ENCODE measurements at regions not wholly inside any gene's neighbourhood (a gene's known extent, or its start where the extent isn't known, plus 50 kb on each side); places are given as distances from the start of the nearest gene placed in this dataset.

GRCh38 chr14:30322819-30323218, 236.1 kb upstream of the G2E3 start:
- Histone ChIP-seq H3K27me3 (replicated peaks; ENCODE audit: insufficient read depth, low read length) (no peaks in the 10 kb centered on the region), H2AFZ (ENCODE audit: low read length) (no peak overlapping the region), H3F3A (ENCODE audit: insufficient read depth, low read length) (no peaks in the 10 kb centered on the region), H3K79me2 (ENCODE audit: low read length) (no peaks in the 10 kb centered on the region), H3K9me3 (replicated peaks; ENCODE audit: insufficient read depth, low read length) (no peaks in the 10 kb centered on the region), H3K4me1 (ENCODE audit: low read length) (no peaks in the 10 kb centered on the region), H3K9me2 (replicated peaks; ENCODE audit: insufficient read depth, low read length) (no peaks in the 10 kb centered on the region), H3K4me2 (ENCODE audit: low read depth, low read length) (no peak overlapping the region), H3K36me3 (replicated peaks; ENCODE audit: insufficient read depth, low read length) (no peaks in the 10 kb centered on the region), H3K27ac (ENCODE audit: low read length) (no peak overlapping the region), H4K20me1 (ENCODE audit: insufficient read depth, low read length) (no peaks in the 10 kb centered on the region), H3K9ac (ENCODE audit: low read length) (no peak overlapping the region), H3K4me3 (ENCODE audit: low read length) (no peak overlapping the region)
- DNase-seq, result no peak
- TF ChIP-seq EZH2phosphoT487 (IDR thresholded peaks at IDR 0.05; ENCODE audit: low read length) (no peak), EZH2 (optimal IDR thresholded peaks at IDR 0.05; ENCODE audit: low read depth, low read length) (no peak), CTCF (IDR thresholded peaks at IDR 0.05; ENCODE audit: low read length) (no peak)

GRCh38 chr14:30330033-30330432, 228.9 kb upstream of the G2E3 start:
- Histone ChIP-seq H3K36me3 (replicated peaks; ENCODE audit: insufficient read depth, low read length) (no peaks in the 10 kb centered on the region), H2AFZ (ENCODE audit: low read length) (no peak overlapping the region), H3K4me2 (ENCODE audit: low read depth, low read length) (no peak overlapping the region), H3K4me3 (ENCODE audit: low read length) (no peak overlapping the region), H3F3A (ENCODE audit: insufficient read depth, low read length) (no peaks in the 10 kb centered on the region), H3K4me1 (ENCODE audit: low read length) (0 out of 2 replicates have a peak, but pooled peaks cover 6% of the 10 kb centered on the region), H3K9me3 (replicated peaks; ENCODE audit: insufficient read depth, low read length) (no peaks in the 10 kb centered on the region), H3K27me3 (replicated peaks; ENCODE audit: insufficient read depth, low read length) (no peaks in the 10 kb centered on the region), H3K79me2 (ENCODE audit: low read length) (no peaks in the 10 kb centered on the region), H4K20me1 (ENCODE audit: insufficient read depth, low read length) (no peaks in the 10 kb centered on the region), H3K9me2 (replicated peaks; ENCODE audit: insufficient read depth, low read length) (no peaks in the 10 kb centered on the region), H3K9ac (ENCODE audit: low read length) (no peak overlapping the region), H3K27ac (ENCODE audit: low read length) (no peak overlapping the region)
- no peak for DNase-seq
- TF ChIP-seq EZH2phosphoT487 (IDR thresholded peaks at IDR 0.05; ENCODE audit: low read length) (no peak), CTCF (IDR thresholded peaks at IDR 0.05; ENCODE audit: low read length) (no peak), EZH2 (optimal IDR thresholded peaks at IDR 0.05; ENCODE audit: low read depth, low read length) (no peak)

GRCh38 chr14:30330445-30330844, 228.5 kb upstream of the G2E3 start:
- no peaks in the 10 kb centered on the region for H4K20me1 ChIP-seq (ENCODE audit: insufficient read depth, low read length)
- no peak for DNase-seq
- H3K27me3 ChIP-seq (replicated peaks; ENCODE audit: insufficient read depth, low read length), result no peaks in the 10 kb centered on the region
- no peaks in the 10 kb centered on the region for H3K9me3 ChIP-seq (replicated peaks; ENCODE audit: insufficient read depth, low read length)
- H3K4me1 ChIP-seq (ENCODE audit: low read length), result 0 out of 2 replicates have a peak, but pooled peaks cover 6% of the 10 kb centered on the region
- no peak overlapping the region for H3K9ac ChIP-seq (ENCODE audit: low read length)
- H3K36me3 ChIP-seq (replicated peaks; ENCODE audit: insufficient read depth, low read length), result no peaks in the 10 kb centered on the region
- no peak overlapping the region for H2AFZ ChIP-seq (ENCODE audit: low read length)
- no peaks in the 10 kb centered on the region for H3K79me2 ChIP-seq (ENCODE audit: low read length)
- H3K9me2 ChIP-seq (replicated peaks; ENCODE audit: insufficient read depth, low read length), result no peaks in the 10 kb centered on the region
- H3K4me2 ChIP-seq (ENCODE audit: low read depth, low read length), result no peak overlapping the region
- no peaks in the 10 kb centered on the region for H3F3A ChIP-seq (ENCODE audit: insufficient read depth, low read length)
- H3K27ac ChIP-seq (ENCODE audit: low read length), result no peak overlapping the region
- TF ChIP-seq CTCF (IDR thresholded peaks at IDR 0.05; ENCODE audit: low read length) (peak; percentile 34), EZH2phosphoT487 (IDR thresholded peaks at IDR 0.05; ENCODE audit: low read length) (no peak)
- H3K4me3 ChIP-seq (ENCODE audit: low read length), result no peak overlapping the region
